Vagina (tissue), 2 donors: ENCODE measurements at regions not wholly inside any gene's neighbourhood (a gene's known extent, or its start where the extent isn't known, plus 50 kb on each side); places are given as distances from the start of the nearest gene placed in this dataset.

Experiments
- DNase-seq, 2 donors: peaks; one replicate each; pipeline ENCODE4 v3.0.0-alpha.2; 2017; ENCODE audit errors: extremely low spot score in 2 of 2
- H3K27ac ChIP-seq: fragments of 200-600 bp; sonication (generic); one replicate; pipeline ENCODE4 v1.5.1; 2019
- H3K27me3 ChIP-seq: fragments of 200-600 bp; sonication (generic); one replicate; pipeline ENCODE4 v1.5.1; 2019
- H3K36me3 ChIP-seq, 2 donors: fragments of 200-600 bp; sonication (generic); one replicate each; pipeline ENCODE4 v1.5.1; 2017 to 2019
- H3K4me1 ChIP-seq: fragments of 200-600 bp; sonication (generic); one replicate; pipeline ENCODE4 v1.5.1; 2019
- H3K4me3 ChIP-seq, 2 donors: fragments of 200-600 bp; sonication (generic); 1 replicate in 1 of 2; 2 replicates in 1 of 2; pipeline ENCODE4 v1.5.1; 2016 to 2019
- H3K9me3 ChIP-seq: fragments of 200-600 bp; sonication (generic); one replicate; pipeline ENCODE4 v1.5.1; 2019
- POLR2A ChIP-seq, 2 donors: fragments of 450-650 bp; IDR thresholded peaks; one replicate each; pipeline ENCODE4 v1.6.1; 2017; ENCODE audit warnings: antibody characterized with exemption in 2 of 2, mild to moderate bottlenecking in 2 of 2, moderate library complexity in 2 of 2
- POLR2AphosphoS5 ChIP-seq, 2 donors: sonication (generic); formaldehyde crosslinking; IDR thresholded peaks; one replicate each; pipeline ENCODE4 v1.9.0; 2017; ENCODE audit warnings: antibody characterized with exemption in 2 of 2, mild to moderate bottlenecking in 2 of 2, low read depth in 1 of 2; ENCODE audit not compliant: insufficient read depth in 1 of 2
- intact Hi-C: fragments of 100-400 bp; cut with DNase I; formaldehyde crosslinking; loops from one replicate; pipeline ENCODE4 v1.15.1; 2023
- TF ChIP-seq, protein P1 (sequence below), 3 experiments: fragments of 450-650 bp in 2 of 3; fragments of 200-600 bp in 1 of 3; sonication (generic) in 1 of 3; IDR thresholded peaks; one replicate each; pipeline ENCODE4 v1.5.1; 2017 to 2019; ENCODE audit warnings: antibody characterized with exemption in 3 of 3, mild to moderate bottlenecking in 2 of 3, moderate library complexity in 2 of 3

DNA sequence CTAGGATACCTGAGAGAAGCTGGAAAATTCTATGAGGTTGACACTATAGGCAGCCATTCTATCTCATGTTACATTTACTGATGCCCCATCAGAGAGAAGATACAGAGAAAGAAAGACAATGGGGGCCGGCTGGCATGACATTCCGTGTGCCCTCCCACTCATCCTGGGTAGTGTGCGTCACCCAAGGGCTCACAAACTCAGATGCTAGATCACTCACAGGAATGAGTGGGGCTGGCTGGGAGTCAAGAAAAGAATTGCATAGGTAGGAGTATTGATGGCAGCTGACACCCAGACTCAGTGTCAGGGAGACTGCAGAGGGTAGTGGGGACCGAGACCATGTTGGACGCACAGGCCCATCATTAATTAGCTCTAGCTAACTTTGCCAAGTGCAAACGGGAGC lies 1113.5 kb upstream of the AUTS2 start:
- no peak overlapping the region for H3K4me3 ChIP-seq
- H3K27me3 ChIP-seq: no peaks in the 10 kb centered on the region
- intact Hi-C loops: no loop called here
- H3K36me3 ChIP-seq: no peaks in the 10 kb centered on the region
- DNase-seq: no peak
- H3K27ac ChIP-seq: no peak overlapping the region
- H3K9me3 ChIP-seq: no peaks in the 10 kb centered on the region
- no peaks in the 10 kb centered on the region for H3K4me1 ChIP-seq
- no peak for TF ChIP-seq POLR2A (IDR thresholded peaks at IDR 0.05)
- TF ChIP-seq, protein P1, sequence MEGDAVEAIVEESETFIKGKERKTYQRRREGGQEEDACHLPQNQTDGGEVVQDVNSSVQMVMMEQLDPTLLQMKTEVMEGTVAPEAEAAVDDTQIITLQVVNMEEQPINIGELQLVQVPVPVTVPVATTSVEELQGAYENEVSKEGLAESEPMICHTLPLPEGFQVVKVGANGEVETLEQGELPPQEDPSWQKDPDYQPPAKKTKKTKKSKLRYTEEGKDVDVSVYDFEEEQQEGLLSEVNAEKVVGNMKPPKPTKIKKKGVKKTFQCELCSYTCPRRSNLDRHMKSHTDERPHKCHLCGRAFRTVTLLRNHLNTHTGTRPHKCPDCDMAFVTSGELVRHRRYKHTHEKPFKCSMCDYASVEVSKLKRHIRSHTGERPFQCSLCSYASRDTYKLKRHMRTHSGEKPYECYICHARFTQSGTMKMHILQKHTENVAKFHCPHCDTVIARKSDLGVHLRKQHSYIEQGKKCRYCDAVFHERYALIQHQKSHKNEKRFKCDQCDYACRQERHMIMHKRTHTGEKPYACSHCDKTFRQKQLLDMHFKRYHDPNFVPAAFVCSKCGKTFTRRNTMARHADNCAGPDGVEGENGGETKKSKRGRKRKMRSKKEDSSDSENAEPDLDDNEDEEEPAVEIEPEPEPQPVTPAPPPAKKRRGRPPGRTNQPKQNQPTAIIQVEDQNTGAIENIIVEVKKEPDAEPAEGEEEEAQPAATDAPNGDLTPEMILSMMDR (IDR thresholded peaks at IDR 0.05): no peak

DNA sequence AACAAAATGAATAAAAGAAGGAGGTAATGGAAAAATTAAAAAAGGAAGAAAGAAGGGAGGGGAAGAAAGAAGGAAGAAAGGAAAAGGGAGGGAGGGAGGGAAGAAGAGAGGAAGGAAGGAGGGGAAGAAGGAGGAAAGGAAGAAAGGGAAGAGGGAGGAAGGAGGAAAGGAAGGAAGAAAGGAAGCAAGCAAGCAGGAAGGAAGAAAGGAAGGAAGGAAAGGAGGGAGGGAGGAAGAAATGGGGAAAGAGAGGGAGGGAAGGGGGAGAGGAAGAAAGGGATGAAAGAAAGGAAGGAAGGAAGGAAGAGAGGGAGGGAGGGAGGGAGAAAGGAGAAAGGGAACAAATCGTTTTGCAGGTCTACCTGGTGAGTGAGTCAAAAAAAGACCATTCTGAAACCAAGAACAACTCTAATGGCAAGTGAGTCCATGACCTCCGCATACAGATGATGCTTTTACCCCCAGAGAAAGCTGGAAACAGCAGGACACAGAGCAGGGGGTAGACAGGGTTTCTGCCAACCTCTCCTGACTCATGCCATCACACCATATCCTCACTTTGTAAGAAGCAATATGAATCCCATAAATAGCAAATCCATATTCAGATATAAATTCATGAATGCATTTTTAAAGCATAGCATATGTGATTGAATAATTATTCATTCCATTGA lies 1112.9 kb upstream of the AUTS2 start:
- no peaks in the 10 kb centered on the region for H3K27me3 ChIP-seq
- intact Hi-C loops: no loop called here
- H3K4me3 ChIP-seq: no peak overlapping the region
- DNase-seq: no peak
- H3K27ac ChIP-seq: no peak overlapping the region
- no peaks in the 10 kb centered on the region for H3K9me3 ChIP-seq
- no peaks in the 10 kb centered on the region for H3K4me1 ChIP-seq
- no peaks in the 10 kb centered on the region for H3K36me3 ChIP-seq
- TF ChIP-seq POLR2AphosphoS5 (IDR thresholded peaks at IDR 0.05; ENCODE audit: insufficient read depth in 1 of 2, low read depth in 1 of 2) (no peak), POLR2A (IDR thresholded peaks at IDR 0.05) (no peak)
- TF ChIP-seq, protein P1 (IDR thresholded peaks at IDR 0.05): no peak

DNA sequence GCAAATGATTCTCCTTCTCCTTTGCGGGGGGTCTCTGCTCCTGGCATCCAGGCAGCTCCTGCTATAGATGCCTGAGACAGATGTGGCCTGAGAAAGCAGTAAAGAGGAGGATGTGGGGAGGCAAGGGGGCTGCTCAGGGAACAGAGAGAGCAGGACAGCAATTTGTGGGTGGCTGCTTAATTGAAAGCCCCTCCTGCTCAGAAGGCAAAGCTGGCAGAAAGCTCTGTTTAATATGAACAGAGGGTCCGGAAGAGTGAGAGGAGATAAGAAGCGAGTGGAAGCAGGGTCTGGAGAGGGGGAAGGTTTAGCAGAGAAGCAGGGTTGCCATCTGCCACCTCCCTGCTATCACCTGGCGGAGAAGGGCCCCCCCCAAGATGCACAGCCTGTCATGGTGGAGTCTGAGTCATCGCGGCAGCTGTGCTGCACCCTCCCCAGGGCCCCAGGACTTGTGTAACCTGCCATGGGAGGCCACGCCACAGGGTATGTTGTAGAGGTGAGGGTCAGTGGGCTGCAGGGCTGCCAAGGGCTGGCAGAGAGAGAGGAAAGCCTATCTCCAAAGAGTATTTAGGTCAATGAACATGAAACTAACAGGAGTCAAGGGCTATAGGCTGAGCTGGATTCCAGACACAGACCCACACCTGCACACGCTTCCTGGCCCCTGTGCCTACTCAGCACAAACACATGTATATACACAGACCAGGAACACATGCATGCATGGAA lies 1109.8 kb upstream of the AUTS2 start:
- TF ChIP-seq, protein P1 (IDR thresholded peaks at IDR 0.05): no peak
- TF ChIP-seq POLR2A (IDR thresholded peaks at IDR 0.05): no peak
- no peak for TF ChIP-seq POLR2AphosphoS5 (IDR thresholded peaks at IDR 0.05; ENCODE audit: insufficient read depth in 1 of 2, low read depth in 1 of 2)
- intact Hi-C loops: no loop called here
- H3K4me3 ChIP-seq: no peak overlapping the region

DNA sequence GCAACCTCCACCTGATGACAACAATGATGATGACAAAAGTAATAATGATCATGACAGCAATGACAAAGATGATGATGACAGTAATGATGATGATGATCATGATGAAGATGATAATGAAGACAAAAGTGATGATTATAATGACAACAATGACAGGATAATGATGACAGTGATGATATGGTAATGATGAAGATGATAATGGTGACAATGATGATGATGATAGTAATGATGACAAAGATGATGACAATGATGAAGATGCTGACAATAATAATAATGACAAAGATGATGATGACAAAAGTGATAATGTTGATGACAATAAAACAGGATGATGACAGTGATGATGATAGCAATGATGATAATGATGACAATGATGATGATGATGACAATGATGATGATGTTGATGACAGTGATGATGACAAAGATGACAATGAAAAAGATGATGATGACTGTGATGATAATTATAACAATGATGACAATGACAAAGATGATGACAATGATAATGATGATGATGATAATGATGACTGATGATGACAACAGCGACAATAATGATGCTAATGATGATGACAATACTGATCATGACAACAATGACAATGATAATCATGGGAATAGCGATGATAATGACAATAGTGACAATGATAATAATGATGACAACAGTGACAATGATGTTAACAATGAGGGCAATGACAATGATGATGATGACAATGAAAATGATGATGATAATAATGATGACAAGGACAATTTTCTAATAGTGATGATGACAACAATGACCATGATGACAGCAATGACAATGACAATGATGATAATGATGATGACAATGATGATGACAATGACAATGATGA lies 1106.5 kb upstream of the AUTS2 start:
- H3K4me3 ChIP-seq: no peak overlapping the region
- intact Hi-C loops: no loop called here
- no peaks in the 10 kb centered on the region for H3K9me3 ChIP-seq
- H3K4me1 ChIP-seq: no peaks in the 10 kb centered on the region
- no peaks in the 10 kb centered on the region for H3K36me3 ChIP-seq
- DNase-seq: no peak
- TF ChIP-seq, protein P1 (IDR thresholded peaks at IDR 0.05): no peak
- no peak for TF ChIP-seq POLR2AphosphoS5 (IDR thresholded peaks at IDR 0.05; ENCODE audit: insufficient read depth in 1 of 2, low read depth in 1 of 2)
- no peaks in the 10 kb centered on the region for H3K27me3 ChIP-seq
- H3K27ac ChIP-seq: no peak overlapping the region

More for the DNA sequence above, 1109.8 kb upstream of the AUTS2 start:
- no peaks in the 10 kb centered on the region for H3K36me3 ChIP-seq
- H3K27me3 ChIP-seq: no peaks in the 10 kb centered on the region
- H3K9me3 ChIP-seq: no peaks in the 10 kb centered on the region
- no peaks in the 10 kb centered on the region for H3K4me1 ChIP-seq
- H3K27ac ChIP-seq: no peak overlapping the region
- DNase-seq: no peak
